ENCODE measurements at regions not wholly inside any gene's neighbourhood (a gene's known extent, or its start where the extent isn't known, plus 50 kb on each side); places are given as distances from the start of the nearest gene placed in this dataset.

DNA sequence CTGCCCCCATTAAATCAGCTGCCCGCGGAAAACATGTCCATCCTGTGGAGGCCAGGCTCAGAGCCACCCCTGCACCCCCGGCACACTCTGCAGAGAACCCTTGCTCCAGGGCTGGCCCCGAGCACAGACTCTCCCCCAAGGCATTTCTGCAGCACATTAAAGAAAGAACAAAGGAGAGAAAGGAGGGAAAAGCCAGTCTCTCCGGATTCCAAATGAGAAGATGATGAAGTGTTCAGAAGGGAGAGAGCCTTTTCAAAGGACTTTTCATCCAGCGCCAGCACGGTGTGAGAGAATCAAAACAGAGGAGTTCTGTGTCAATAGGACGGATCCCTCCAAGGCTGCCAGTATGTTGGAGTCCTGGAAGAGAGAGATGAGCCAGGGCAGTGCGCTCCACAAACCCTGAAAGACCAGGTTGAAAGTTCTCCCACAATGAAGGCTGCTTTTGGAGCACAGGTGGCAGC, 498.3 kb downstream of the NPHP4 start:
- no peak overlapping the region for H3K4me3 ChIP-seq (ENCODE audit: low read depth in 1 of 3, low read length in 3 of 3)
- no peak overlapping the region for H3K27ac ChIP-seq (ENCODE audit: low read depth in 1 of 2, low read length in 2 of 2)
- no peak overlapping the region for H3K9ac ChIP-seq (ENCODE audit: low read depth in 1 of 2, low read length in 2 of 2)
- no peaks in the 10 kb centered on the region for H3K9me3 ChIP-seq (ENCODE audit: control insufficient read depth in 4 of 4, low read length in 3 of 4)
- no peaks in the 10 kb centered on the region for H3K36me3 ChIP-seq (ENCODE audit: control insufficient read depth in 4 of 4, insufficient read depth in 3 of 4, low read depth in 1 of 4, low read length in 3 of 4)
- H3K27me3 ChIP-seq (ENCODE audit: control insufficient read depth in 4 of 4, insufficient read depth in 4 of 4, low read length in 3 of 4): peaks cover 0 to 12% (median 3%) of the 10 kb centered on the region in 4 donors
- WGBS: 67% methylated on average over 9 of the region's 9 CpGs
- TF ChIP-seq FOXA2 (IDR thresholded peaks at IDR 0.05): no peak
- TF ChIP-seq RXRA (IDR thresholded peaks at IDR 0.05): no peak
- TF ChIP-seq GABPA (IDR thresholded peaks at IDR 0.05 in 1 of 2, conservative IDR thresholded peaks at IDR 0.05 in 1 of 2): no peak
- no peak for TF ChIP-seq CTCF (IDR thresholded peaks at IDR 0.05; ENCODE audit: low read depth, low read length, missing input control)
- TF ChIP-seq HNF4G (IDR thresholded peaks at IDR 0.05): no peak
- TF ChIP-seq NR2F2 (IDR thresholded peaks at IDR 0.05): no peak
- TF ChIP-seq MAX (IDR thresholded peaks at IDR 0.05): no peak
- TF ChIP-seq HNF4A (conservative IDR thresholded peaks at IDR 0.05): no peak
- TF ChIP-seq FOXA1 (IDR thresholded peaks at IDR 0.05): no peak
- TF ChIP-seq JUND (IDR thresholded peaks at IDR 0.05): no peak
- TF ChIP-seq ATF3 (IDR thresholded peaks at IDR 0.05): no peak
- no peak for DNase-seq (ENCODE audit: low spot score)
- no peaks in the 10 kb centered on the region for H3K4me1 ChIP-seq (ENCODE audit: control insufficient read depth in 4 of 4, insufficient read depth in 4 of 4, low read length in 3 of 4)

DNA sequence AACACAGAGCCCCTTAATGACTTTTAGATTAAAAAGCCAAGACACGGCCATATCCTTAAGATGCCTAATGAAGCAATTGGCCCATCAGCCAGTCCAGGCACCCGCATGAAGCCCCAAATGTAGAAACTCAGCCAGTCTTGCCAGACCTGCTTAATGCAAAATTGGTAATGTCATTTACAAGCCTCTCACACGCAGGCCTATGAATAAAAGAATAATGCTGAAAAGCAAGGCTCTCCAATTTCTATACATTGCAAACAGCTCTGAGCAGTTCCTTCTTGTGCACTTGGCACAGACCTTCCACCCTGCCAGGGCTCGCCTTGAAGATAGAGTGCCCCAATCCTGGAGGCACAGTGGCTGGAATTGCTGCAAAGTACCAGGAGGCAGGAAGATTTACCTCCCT, 498.9 kb downstream of the NPHP4 start:
- H3K4me3 ChIP-seq (ENCODE audit: low read depth in 1 of 3, low read length in 3 of 3): no peak overlapping the region
- H3K9me3 ChIP-seq (ENCODE audit: control insufficient read depth in 4 of 4, low read length in 3 of 4): no peaks in the 10 kb centered on the region
- H3K27ac ChIP-seq (ENCODE audit: low read depth in 1 of 2, low read length in 2 of 2): no peak overlapping the region
- TF ChIP-seq YY1 (IDR thresholded peaks at IDR 0.05) (no peak), SP1 (IDR thresholded peaks at IDR 0.05) (no peak), CTCF (IDR thresholded peaks at IDR 0.05; ENCODE audit: low read depth, low read length, missing input control) (no peak), RAD21 (IDR thresholded peaks at IDR 0.05) (no peak)
- 80% methylated on average over 4 of the region's 4 CpGs for WGBS
- H3K27me3 ChIP-seq (ENCODE audit: control insufficient read depth in 4 of 4, insufficient read depth in 4 of 4, low read length in 3 of 4): peaks cover 0 to 12% (median 1%) of the 10 kb centered on the region in 4 donors
- H3K9ac ChIP-seq (ENCODE audit: low read depth in 1 of 2, low read length in 2 of 2): no peak overlapping the region
- no peaks in the 10 kb centered on the region for H3K4me1 ChIP-seq (ENCODE audit: control insufficient read depth in 4 of 4, insufficient read depth in 4 of 4, low read length in 3 of 4)
- no peaks in the 10 kb centered on the region for H3K36me3 ChIP-seq (ENCODE audit: control insufficient read depth in 4 of 4, insufficient read depth in 3 of 4, low read depth in 1 of 4, low read length in 3 of 4)
- DNase-seq (ENCODE audit: low spot score): no peak

GRCh38 chr1:5492846-5493245, 499.4 kb downstream of the NPHP4 start:
- no peak for TF ChIP-seq JUND (IDR thresholded peaks at IDR 0.05)
- TF ChIP-seq ZBTB33 (IDR thresholded peaks at IDR 0.05): no peak
- TF ChIP-seq TAF1 (conservative IDR thresholded peaks at IDR 0.05): no peak
- no peak for TF ChIP-seq ATF3 (IDR thresholded peaks at IDR 0.05)
- TF ChIP-seq FOXA2 (IDR thresholded peaks at IDR 0.05): no peak
- no peak for TF ChIP-seq NR2F2 (IDR thresholded peaks at IDR 0.05)
- no peaks in the 10 kb centered on the region for H3K9me3 ChIP-seq (ENCODE audit: control insufficient read depth in 4 of 4, low read length in 3 of 4)
- no peaks in the 10 kb centered on the region for H3K36me3 ChIP-seq (ENCODE audit: control insufficient read depth in 4 of 4, insufficient read depth in 3 of 4, low read depth in 1 of 4, low read length in 3 of 4)
- H3K4me3 ChIP-seq (ENCODE audit: low read depth in 1 of 3, low read length in 3 of 3): no peak overlapping the region
- H3K27me3 ChIP-seq (ENCODE audit: control insufficient read depth in 4 of 4, insufficient read depth in 4 of 4, low read length in 3 of 4): peaks cover 0 to 16% (median 1%) of the 10 kb centered on the region in 4 donors
- DNase-seq (ENCODE audit: low spot score): no peak
- H3K9ac ChIP-seq (ENCODE audit: low read depth in 1 of 2, low read length in 2 of 2): no peak overlapping the region
- WGBS: 75% methylated on average over 4 of the region's 4 CpGs
- H3K4me1 ChIP-seq (ENCODE audit: control insufficient read depth in 4 of 4, insufficient read depth in 4 of 4, low read length in 3 of 4): no peaks in the 10 kb centered on the region
- no peak overlapping the region for H3K27ac ChIP-seq (ENCODE audit: low read depth in 1 of 2, low read length in 2 of 2)
